Stomach (tissue), 4 donors: ENCODE measurements at regions not wholly inside any gene's neighbourhood (a gene's known extent, or its start where the extent isn't known, plus 50 kb on each side); places are given as distances from the start of the nearest gene placed in this dataset.

Experiments
- CTCF ChIP-seq, 7 experiments: fragments of 450-650 bp in 4 of 7; fragments of 200-600 bp in 3 of 7; sonication (generic) in 3 of 7; IDR thresholded peaks; one replicate each; pipeline ENCODE4 v1.5.1; 2016 to 2019; ENCODE audit warnings: antibody characterized with exemption in 7 of 7, control low read depth in 2 of 7, mild to moderate bottlenecking in 1 of 7
- EP300 ChIP-seq: sonication (generic); formaldehyde crosslinking; IDR thresholded peaks from one replicate; pipeline ENCODE4 v1.6.1; 2017; ENCODE audit warnings: antibody characterized with exemption
- POLR2A ChIP-seq, 4 donors: fragments of 450-650 bp; IDR thresholded peaks; one replicate each; pipeline ENCODE4 v1.6.1; 2016; ENCODE audit warnings: antibody characterized with exemption in 4 of 4, control low read depth in 2 of 4, mild to moderate bottlenecking in 1 of 4, moderate library complexity in 1 of 4
- POLR2AphosphoS5 ChIP-seq, 3 donors: sonication (generic); formaldehyde crosslinking; IDR thresholded peaks; one replicate each; pipeline ENCODE4 v1.6.1; 2016; ENCODE audit warnings: antibody characterized with exemption in 3 of 3

- TF ChIP-seq EP300 (no peak), CTCF (IDR thresholded peaks at IDR 0.05) (no peak), POLR2A (IDR thresholded peaks at IDR 0.05) (no peak), POLR2AphosphoS5 (IDR thresholded peaks at IDR 0.05) (no peak)
These were observed 137.8 kb upstream of the ZFHX3 start for GRCh38 chr16:73185737-73186136.
